Eye (tissue), 1 donor: ENCODE measurements at regions not wholly inside any gene's neighbourhood (a gene's known extent, or its start where the extent isn't known, plus 50 kb on each side); places are given as distances from the start of the nearest gene placed in this dataset.

Experiments used
- DNase-seq: peaks from one replicate; pipeline ENCODE4 v3.0.0-alpha.2; 2015

DNA sequence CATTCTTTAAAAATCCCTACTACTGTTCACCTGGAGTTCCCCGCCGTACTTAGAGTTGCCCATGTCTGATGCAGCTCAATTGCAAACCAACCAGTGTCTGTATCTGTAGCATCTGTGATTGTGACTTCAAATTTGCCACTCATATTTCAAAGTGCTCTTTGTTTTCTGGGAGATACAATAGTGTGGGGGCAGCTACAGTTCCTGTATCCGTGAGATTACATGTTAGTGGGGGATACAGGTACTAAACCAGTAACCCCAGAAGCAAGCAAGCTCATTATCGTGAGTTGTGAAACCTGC is 140.9 kb downstream of the ANKRD60 start:
- DNase-seq = no peak

GRCh38 chr20:58086763-58087561 is 141.5 kb downstream of the ANKRD60 start:
- DNase-seq = peak; percentile 89

DNA sequence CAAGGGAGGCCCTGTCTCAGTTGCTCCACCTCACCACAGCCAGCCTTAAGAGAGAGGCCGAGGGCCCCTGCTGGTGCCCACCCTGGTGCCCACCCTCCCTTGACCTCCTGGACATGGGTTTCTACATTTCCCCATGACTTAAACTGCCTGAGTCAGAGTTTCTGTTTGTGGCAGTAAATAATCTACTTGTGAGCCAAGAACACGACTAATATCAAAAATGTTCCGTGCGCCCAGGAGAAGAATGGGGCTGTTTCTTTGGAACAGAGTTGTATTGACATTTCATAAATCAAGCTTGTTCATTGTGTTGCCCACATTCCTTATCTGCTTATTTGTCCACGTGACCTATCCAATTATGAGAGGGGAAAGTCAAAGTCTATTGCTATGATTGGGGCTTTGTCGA is 143.5 kb downstream of the ANKRD60 start:
- DNase-seq = no peak

- DNase-seq = no peak
These were observed 143.9 kb downstream of the ANKRD60 start for GRCh38 chr20:58084566-58084965.

- DNase-seq = no peak
These were observed 146.6 kb downstream of the ANKRD60 start for GRCh38 chr20:58081846-58082245.

- no peak for DNase-seq
These were observed 149.5 kb downstream of the ANKRD60 start for GRCh38 chr20:58078741-58079522.

DNA sequence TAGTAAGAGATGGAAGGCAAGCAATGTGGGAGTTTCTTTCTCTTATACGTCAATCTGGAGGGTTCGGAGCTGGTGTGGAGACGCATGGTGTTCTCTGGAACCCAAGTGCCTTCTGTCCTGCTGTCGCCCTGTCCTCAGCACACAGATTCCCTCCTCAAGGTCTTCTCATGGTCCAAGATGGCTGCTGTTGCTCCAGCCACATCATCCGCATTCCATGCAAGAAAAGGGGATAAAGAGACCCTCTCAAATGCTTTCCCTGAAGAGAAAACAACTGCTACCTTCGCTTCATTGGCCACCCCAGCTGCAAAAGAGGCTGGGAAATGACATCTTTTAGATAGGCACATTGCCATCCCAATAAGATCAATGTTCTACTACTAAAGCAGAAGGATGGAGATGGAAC is 151.2 kb downstream of the ANKRD60 start:
- DNase-seq = no peak

GRCh38 chr20:58076405-58076804 is 152.0 kb downstream of the ANKRD60 start:
- no peak for DNase-seq

GRCh38 chr20:58075586-58076345 is 152.7 kb downstream of the ANKRD60 start:
- peak; percentile 84 for DNase-seq

GRCh38 chr20:58073945-58074856 is 154.3 kb downstream of the ANKRD60 start:
- DNase-seq = no peak

GRCh38 chr20:58072695-58073671 is 155.5 kb downstream of the ANKRD60 start:
- DNase-seq = no peak

- no peak for DNase-seq
These were observed 156.5 kb downstream of the ANKRD60 start for GRCh38 chr20:58071991-58072390.

DNA sequence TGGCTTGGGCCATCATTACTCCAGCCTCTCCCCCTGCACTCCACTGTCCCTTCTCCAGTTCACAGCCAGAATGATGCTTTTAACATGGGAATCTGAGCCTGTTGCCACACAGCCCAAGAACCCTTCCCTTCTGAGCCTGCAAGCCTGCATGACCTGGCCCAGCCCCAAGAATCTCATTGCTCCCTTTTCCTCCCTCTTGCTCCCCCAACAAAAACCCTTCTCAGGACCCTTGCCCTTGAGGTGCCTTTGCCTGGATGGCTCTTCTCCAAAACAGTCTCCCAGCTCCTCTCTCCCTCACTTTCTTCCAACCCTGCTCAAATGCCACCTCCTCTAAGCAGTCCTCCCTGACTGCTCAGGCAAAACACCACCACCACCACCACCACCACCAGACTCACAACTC is 157.2 kb downstream of the ANKRD60 start:
- no peak for DNase-seq

DNA sequence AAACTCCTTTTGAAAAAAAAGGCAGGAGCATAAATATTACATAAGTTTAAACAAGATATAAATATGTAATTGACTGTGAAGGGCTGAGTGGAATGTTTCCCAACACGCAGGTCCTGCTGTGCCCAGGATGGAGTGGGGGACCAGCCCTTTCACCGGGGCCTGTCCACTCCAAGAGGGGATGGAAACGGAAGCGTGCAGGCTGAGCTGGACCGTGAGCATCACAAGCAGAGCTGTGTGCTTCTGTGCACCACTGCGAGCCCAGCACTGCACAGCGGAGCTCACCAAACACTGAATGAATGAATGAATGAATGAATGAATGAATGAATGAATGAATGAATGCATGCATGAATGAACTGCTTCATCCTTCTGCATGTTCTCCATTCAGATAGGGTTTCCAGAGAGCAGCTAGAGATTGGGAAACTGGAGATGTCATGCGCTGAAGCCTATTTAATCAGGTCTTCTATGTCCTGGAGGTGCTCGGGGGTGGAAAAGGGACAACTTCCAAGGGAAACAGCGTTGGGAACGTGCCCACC is 157.7 kb downstream of the ANKRD60 start:
- no peak for DNase-seq

DNA sequence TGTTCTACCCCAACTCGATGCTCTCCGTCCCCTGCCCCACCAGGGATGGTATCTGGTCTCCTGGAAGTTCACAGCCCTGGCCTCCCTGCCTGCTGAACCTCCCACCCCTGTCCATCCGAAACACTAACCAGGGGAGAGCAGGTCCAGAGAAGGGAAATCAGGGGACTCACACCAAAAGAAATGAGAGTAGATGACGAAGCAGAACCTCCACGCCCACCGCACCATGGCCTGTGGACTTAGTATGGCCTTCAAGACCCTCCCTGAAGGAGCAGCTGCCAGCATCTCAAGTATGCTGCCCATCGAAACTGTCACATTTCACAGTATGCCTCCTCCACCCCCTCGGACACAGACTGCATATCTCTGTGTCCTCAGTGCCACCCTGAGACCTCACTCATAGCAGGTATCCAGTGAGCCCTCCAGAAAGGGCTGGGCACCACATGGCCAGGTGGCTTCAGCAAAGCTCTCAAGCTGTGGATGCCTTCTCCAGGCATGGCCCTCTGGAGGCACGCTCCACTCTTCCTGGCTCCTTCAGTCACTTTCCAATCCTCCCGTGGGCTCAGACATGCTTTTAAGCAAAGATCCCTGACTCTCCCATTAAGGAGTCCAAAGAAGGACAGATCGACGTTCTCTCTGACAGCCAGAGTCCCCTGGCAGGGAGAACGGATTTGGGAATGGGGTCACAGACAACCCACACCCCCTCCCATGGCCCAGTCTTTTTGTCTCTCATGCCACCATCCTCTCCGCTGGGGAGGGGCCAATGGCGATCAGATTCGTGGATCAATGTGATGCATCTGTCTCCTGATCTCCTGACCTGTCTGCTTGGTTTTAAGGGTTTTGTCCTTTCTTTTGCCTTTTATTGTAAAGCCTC is 158.4 kb downstream of the ANKRD60 start:
- DNase-seq = no peak

- DNase-seq = no peak
These were observed 159.2 kb downstream of the ANKRD60 start for GRCh38 chr20:58069207-58069606.

DNA sequence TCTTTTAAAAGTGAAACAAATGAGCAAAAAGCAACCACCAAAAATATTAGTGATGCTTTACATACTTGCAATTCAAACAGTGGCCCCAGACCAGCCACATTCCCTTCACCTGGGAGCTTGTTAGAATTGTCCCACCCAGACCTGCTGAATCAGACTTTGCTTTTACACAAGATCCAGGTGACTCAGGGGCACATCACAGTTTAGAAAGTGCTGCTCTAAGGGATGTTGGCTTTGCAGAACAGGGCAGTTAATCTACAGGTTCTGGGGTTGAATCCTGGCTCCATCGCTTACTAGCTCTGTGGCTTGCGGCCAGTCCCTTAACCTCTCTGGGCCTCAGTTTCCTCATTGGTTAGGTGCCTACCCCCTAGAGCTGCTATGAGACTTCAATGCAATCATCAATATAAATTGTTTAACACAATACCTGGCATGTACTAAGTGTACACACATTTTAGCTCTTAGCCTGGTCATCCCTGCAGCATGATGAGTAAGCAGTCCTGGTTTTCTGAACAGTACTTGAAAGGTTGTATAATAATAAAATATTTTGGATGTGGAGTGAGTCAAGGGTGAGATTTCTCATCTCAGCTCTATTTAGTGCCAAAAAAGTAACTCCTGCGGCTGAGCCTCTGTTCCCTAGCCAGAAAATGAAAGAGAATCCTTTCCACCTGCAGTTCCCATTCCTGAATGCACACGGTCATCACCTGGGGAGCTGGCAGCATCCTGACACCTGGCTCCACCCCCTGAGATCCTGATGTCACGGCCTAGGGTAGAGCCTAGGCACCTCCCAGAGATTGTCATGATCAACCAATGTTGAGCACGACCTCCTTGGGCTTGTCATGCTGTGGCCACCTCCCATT is 162.7 kb downstream of the ANKRD60 start:
- no peak for DNase-seq

- DNase-seq = no peak
These were observed 163.9 kb downstream of the ANKRD60 start for GRCh38 chr20:58064411-58065010.

GRCh38 chr20:58059260-58059544 is 169.3 kb downstream of the ANKRD60 start:
- DNase-seq = no peak
